ENCODE measurements at regions not wholly inside any gene's neighbourhood (a gene's known extent, or its start where the extent isn't known, plus 50 kb on each side); places are given as distances from the start of the nearest gene placed in this dataset.
"Not testable (repeated sequence)": the region's sequence is repeated elsewhere in the genome, so short reads cannot be mapped to it uniquely, and the experiment has no call there.

- H3K27me3 Mint-ChIP-seq: no peaks in the 10 kb centered on the region
- peaks cover 6% of the 10 kb centered on the region for H3K9me3 Mint-ChIP-seq (ENCODE audit: low read depth)
- ATAC-seq (no peak), DNase-seq (no peak)
- H3K4me3 Mint-ChIP-seq: no peak overlapping the region
- CTCF ChIA-PET: no interaction called here
- H3K4me1 Mint-ChIP-seq: no peaks in the 10 kb centered on the region
- no peaks in the 10 kb centered on the region for H3K36me3 Mint-ChIP-seq
- no peak overlapping the region for H3K27ac Mint-ChIP-seq
Measured at GRCh38 chr14:84468153-84468552, 1061.8 kb upstream of the FLRT2 start.

GRCh38 chr14:84477996-84478395 is 1051.9 kb upstream of the FLRT2 start:
- no peaks in the 10 kb centered on the region for H3K27me3 Mint-ChIP-seq
- DNase-seq (no peak), ATAC-seq (no peak)
- no peak overlapping the region for H3K4me3 Mint-ChIP-seq
- H3K27ac Mint-ChIP-seq: no peak overlapping the region
- peaks cover 10% of the 10 kb centered on the region for H3K9me3 Mint-ChIP-seq (ENCODE audit: low read depth)
- CTCF ChIA-PET: no interaction called here
- H3K4me1 Mint-ChIP-seq: no peaks in the 10 kb centered on the region
- H3K36me3 Mint-ChIP-seq: no peaks in the 10 kb centered on the region

- H3K27ac Mint-ChIP-seq: no peak overlapping the region
- no peaks in the 10 kb centered on the region for H3K36me3 Mint-ChIP-seq
- no peak overlapping the region for H3K4me3 Mint-ChIP-seq
- CTCF ChIA-PET: no interaction called here
- ATAC-seq: no peak
- DNase-seq: no peak
- H3K27me3 Mint-ChIP-seq: no peaks in the 10 kb centered on the region
- peaks cover 5% of the 10 kb centered on the region for H3K9me3 Mint-ChIP-seq (ENCODE audit: low read depth)
- no peaks in the 10 kb centered on the region for H3K4me1 Mint-ChIP-seq
Measured at GRCh38 chr14:84482256-84483071, 1047.5 kb upstream of the FLRT2 start.

GRCh38 chr14:84483072-84483420 is 1046.9 kb upstream of the FLRT2 start:
- no peak overlapping the region for H3K4me3 Mint-ChIP-seq
- CTCF ChIA-PET: no interaction called here
- H3K27me3 Mint-ChIP-seq: no peaks in the 10 kb centered on the region
- H3K9me3 Mint-ChIP-seq (ENCODE audit: low read depth): peaks cover 7% of the 10 kb centered on the region
- no peaks in the 10 kb centered on the region for H3K36me3 Mint-ChIP-seq
- DNase-seq: no peak
- no peak overlapping the region for H3K27ac Mint-ChIP-seq
- no peak for ATAC-seq
- no peaks in the 10 kb centered on the region for H3K4me1 Mint-ChIP-seq

- CTCF ChIA-PET; H3K9me3 Mint-ChIP-seq (ENCODE audit: low read depth); DNase-seq: not testable (repeated sequence)
Measured at GRCh38 chr14:84484243-84484642, 1045.7 kb upstream of the FLRT2 start.

GRCh38 chr14:84485036-84485435 is 1044.9 kb upstream of the FLRT2 start:
- Mint-ChIP-seq H3K36me3 (no peaks in the 10 kb centered on the region), H3K4me1 (no peaks in the 10 kb centered on the region), H3K4me3 (no peak overlapping the region), H3K27me3 (no peaks in the 10 kb centered on the region), H3K27ac (no peak overlapping the region), H3K9me3 (ENCODE audit: low read depth) (peaks cover 8% of the 10 kb centered on the region)
- CTCF ChIA-PET: no interaction called here
- ATAC-seq (no peak), DNase-seq (no peak)

More at GRCh38 chr14:84484243-84484642, 1045.7 kb upstream of the FLRT2 start:
- not testable (repeated sequence) for H3K4me1 Mint-ChIP-seq, H3K27ac Mint-ChIP-seq, H3K36me3 Mint-ChIP-seq, H3K4me3 Mint-ChIP-seq, ATAC-seq, H3K27me3 Mint-ChIP-seq

GRCh38 chr14:84490081-84490480 is 1039.9 kb upstream of the FLRT2 start:
- no peaks in the 10 kb centered on the region for H3K36me3 Mint-ChIP-seq
- no peak for ATAC-seq

GRCh38 chr14:84492685-84493084 is 1037.3 kb upstream of the FLRT2 start:
- no peak overlapping the region for H3K27ac Mint-ChIP-seq

More at GRCh38 chr14:84490081-84490480, 1039.9 kb upstream of the FLRT2 start:
- H3K4me3 Mint-ChIP-seq: no peak overlapping the region
- CTCF ChIA-PET: no interaction called here
- DNase-seq: no peak
- H3K27me3 Mint-ChIP-seq: no peaks in the 10 kb centered on the region
- H3K27ac Mint-ChIP-seq: no peak overlapping the region
- H3K4me1 Mint-ChIP-seq: no peaks in the 10 kb centered on the region
- peaks cover 18% of the 10 kb centered on the region for H3K9me3 Mint-ChIP-seq (ENCODE audit: low read depth)

GRCh38 chr14:84493779-84494178 is 1036.2 kb upstream of the FLRT2 start:
- CTCF ChIA-PET: no interaction called here
- H3K9me3 Mint-ChIP-seq (ENCODE audit: low read depth): peaks cover 12% of the 10 kb centered on the region

More at GRCh38 chr14:84492685-84493084, 1037.3 kb upstream of the FLRT2 start:
- H3K4me3 Mint-ChIP-seq: no peak overlapping the region
- no peaks in the 10 kb centered on the region for H3K4me1 Mint-ChIP-seq
- CTCF ChIA-PET: no interaction called here
- no peaks in the 10 kb centered on the region for H3K27me3 Mint-ChIP-seq
- peaks cover 16% of the 10 kb centered on the region for H3K9me3 Mint-ChIP-seq (ENCODE audit: low read depth)
- no peaks in the 10 kb centered on the region for H3K36me3 Mint-ChIP-seq
- DNase-seq (no peak), ATAC-seq (no peak)

GRCh38 chr14:84496677-84497076 is 1033.3 kb upstream of the FLRT2 start:
- Mint-ChIP-seq H3K4me3 (no peak overlapping the region), H3K27me3 (no peaks in the 10 kb centered on the region), H3K9me3 (ENCODE audit: low read depth) (peaks cover 9% of the 10 kb centered on the region), H3K27ac (no peak overlapping the region), H3K4me1 (no peaks in the 10 kb centered on the region), H3K36me3 (no peaks in the 10 kb centered on the region)
- CTCF ChIA-PET: no interaction called here
- ATAC-seq: no peak
- DNase-seq: no peak

More at GRCh38 chr14:84493779-84494178, 1036.2 kb upstream of the FLRT2 start:
- no peak for DNase-seq
- no peak for ATAC-seq
- H3K27me3 Mint-ChIP-seq: no peaks in the 10 kb centered on the region
- H3K36me3 Mint-ChIP-seq: no peaks in the 10 kb centered on the region
- H3K4me1 Mint-ChIP-seq: no peaks in the 10 kb centered on the region
- no peak overlapping the region for H3K27ac Mint-ChIP-seq
- H3K4me3 Mint-ChIP-seq: no peak overlapping the region

- peaks cover 14% of the 10 kb centered on the region for H3K9me3 Mint-ChIP-seq (ENCODE audit: low read depth)
- H3K36me3 Mint-ChIP-seq, ATAC-seq, H3K27me3 Mint-ChIP-seq, H3K27ac Mint-ChIP-seq, H3K4me3 Mint-ChIP-seq, H3K4me1 Mint-ChIP-seq, CTCF ChIA-PET, DNase-seq: not testable (repeated sequence)
Measured at GRCh38 chr14:84512823-84513222, 1017.1 kb upstream of the FLRT2 start.

GRCh38 chr14:84519836-84520235 is 1010.1 kb upstream of the FLRT2 start:
- H3K36me3 Mint-ChIP-seq: no peaks in the 10 kb centered on the region
- no peaks in the 10 kb centered on the region for H3K27me3 Mint-ChIP-seq
- no peak overlapping the region for H3K4me3 Mint-ChIP-seq
- no peak overlapping the region for H3K27ac Mint-ChIP-seq
- DNase-seq (no peak), ATAC-seq (no peak)
- no peaks in the 10 kb centered on the region for H3K4me1 Mint-ChIP-seq
- CTCF ChIA-PET: no interaction called here
- peaks cover 2% of the 10 kb centered on the region for H3K9me3 Mint-ChIP-seq (ENCODE audit: low read depth)

- H3K27ac Mint-ChIP-seq: no peak overlapping the region
- H3K27me3 Mint-ChIP-seq: no peaks in the 10 kb centered on the region
- no peak for ATAC-seq
- CTCF ChIA-PET: no interaction called here
- H3K4me3 Mint-ChIP-seq: no peak overlapping the region
- DNase-seq: no peak
- H3K4me1 Mint-ChIP-seq: no peaks in the 10 kb centered on the region
- no peaks in the 10 kb centered on the region for H3K36me3 Mint-ChIP-seq
- peaks cover 9% of the 10 kb centered on the region for H3K9me3 Mint-ChIP-seq (ENCODE audit: low read depth)
Measured at GRCh38 chr14:84520711-84521338, 1009.1 kb upstream of the FLRT2 start.

GRCh38 chr14:84523746-84524145 is 1006.2 kb upstream of the FLRT2 start:
- H3K9me3 Mint-ChIP-seq (ENCODE audit: low read depth): peaks cover 10% of the 10 kb centered on the region
- no peaks in the 10 kb centered on the region for H3K27me3 Mint-ChIP-seq
- CTCF ChIA-PET: no interaction called here
- H3K4me3 Mint-ChIP-seq: no peak overlapping the region
- ATAC-seq: no peak
- H3K4me1 Mint-ChIP-seq: no peaks in the 10 kb centered on the region
- H3K36me3 Mint-ChIP-seq: no peaks in the 10 kb centered on the region
- H3K27ac Mint-ChIP-seq: no peak overlapping the region
- DNase-seq: no peak

Measured in activated CD8-positive, alpha-beta memory T cell treated with anti-CD3 and anti-CD28 coated beads, Interleukin-2, amount 10 ng/mL, durations not matched to agents 7 days and 5 days (primary cell).